GM12878 (cell line): ENCODE measurements at regions not wholly inside any gene's neighbourhood (a gene's known extent, or its start where the extent isn't known, plus 50 kb on each side); places are given as distances from the start of the nearest gene placed in this dataset.
A peak's percentile ranks its signal among the peaks of the same experiment; 100 is the strongest.

Experiments
- ATAC-seq: fragments of 200-7000 bp; cut with Tn5 transposase; 3 replicates; pipeline ENCODE4 v1.9.1; 2020; ENCODE audit warnings: mild to moderate bottlenecking, moderate library complexity
- BruUV-seq: library from RNA; stranded (reverse); fragments of 400-500 nt; replicated peaks from 2 replicates; lab custom pipeline; 2021; lab: Mats Ljungman, UMichigan
- CTCF ChIA-PET: fragments of 300-600 bp; sonication (Branson Sonifier 250); formaldehyde crosslinking; extraction: SDS; loops from one replicate; lab custom pipeline; 2021; ENCODE audit warnings: inconsistent platforms; lab: Yijun Ruan, JAX
- POLR2A ChIA-PET: fragments of 350-600 bp; formaldehyde crosslinking; extraction: SDS; loops from one replicate; lab custom pipeline; 2021; ENCODE audit warnings: inconsistent platforms; lab: Charles Lee
- RAD21 ChIA-PET: fragments of 300-600 bp; sonication (Branson Sonifier 250); formaldehyde crosslinking; loops from one replicate; lab custom pipeline; 2023; ENCODE audit warnings: antibody characterized with exemption; ENCODE audit not compliant: unreplicated experiment; lab: Charles Lee
- SMC1A ChIA-PET: fragments of 300-600 bp; sonication (Branson Sonifier 250); formaldehyde crosslinking; loops from one replicate; lab custom pipeline; 2023; ENCODE audit not compliant: unreplicated experiment, uncharacterized antibody; lab: Charles Lee
- DNase-seq: peaks from one replicate; pipeline ENCODE4 v3.0.0-alpha.2; 2011; ENCODE audit warnings: low read depth, low spot score
- FAIRE-seq: peaks from 3 replicates; lab custom pipeline; 2011; peaks lifted over from hg19 to GRCh38; lab: Jason Lieb, UNC
- H2AFZ ChIP-seq: 2 replicates; pipeline ENCODE4 v1.6.0; 2011; ENCODE audit warnings: low read depth, low read length, control low read depth; ENCODE audit not compliant: control insufficient read depth
- H3K27ac ChIP-seq: 2 replicates; pipeline ENCODE4 v1.5.1; 2011; ENCODE audit warnings: control low read depth; ENCODE audit not compliant: control insufficient read depth, insufficient read depth
- H3K27me3 ChIP-seq, 2 experiments: replicated peaks in 1 of 2; 2 replicates each; pipeline versions ENCODE4 v1.6.0 to v1.6.1; 2011; ENCODE audit warnings: low read length in 1 of 2; ENCODE audit not compliant: control insufficient read depth in 2 of 2, insufficient read depth in 2 of 2
- H3K36me3 ChIP-seq, 2 experiments: 2 replicates each; pipeline ENCODE4 v1.5.1; 2011; ENCODE audit warnings: low read length in 1 of 2; ENCODE audit not compliant: control insufficient read depth in 2 of 2, insufficient read depth in 2 of 2
- H3K4me1 ChIP-seq: 2 replicates; pipeline ENCODE4 v1.6.1; 2011; ENCODE audit warnings: mild to moderate bottlenecking, low read length, moderate library complexity, mixed read lengths; ENCODE audit not compliant: control insufficient read depth, insufficient read depth
- H3K4me2 ChIP-seq: 2 replicates; pipeline ENCODE4 v1.6.0; 2011; ENCODE audit warnings: control low read depth; ENCODE audit not compliant: control insufficient read depth, insufficient read depth
- H3K4me3 ChIP-seq: fragments of 200-600 bp; sonication (generic); 2 replicates; pipeline ENCODE4 v1.5.1; 2016
- H3K79me2 ChIP-seq: 2 replicates; pipeline ENCODE4 v1.6.0; 2011; ENCODE audit warnings: low read length; ENCODE audit not compliant: control insufficient read depth, insufficient read depth
- H3K9ac ChIP-seq: 2 replicates; pipeline ENCODE4 v1.8.0; 2011; ENCODE audit warnings: low read length, control low read depth, mixed read lengths; ENCODE audit not compliant: control insufficient read depth, insufficient read depth
- H3K9me3 ChIP-seq: replicated peaks from 3 replicates; pipeline ENCODE4 v1.5.1; 2011; ENCODE audit warnings: mild to moderate bottlenecking, low read length; ENCODE audit not compliant: control insufficient read depth, insufficient read depth
- H4K20me1 ChIP-seq: 2 replicates; pipeline ENCODE4 v1.6.0; 2011; ENCODE audit not compliant: control insufficient read depth, insufficient read depth
- CUX1 ChIP-seq: IDR thresholded peaks from 2 replicates; pipeline ENCODE4 v1.6.1; 2012; ENCODE audit warnings: improper control_type of control experiment, low read depth, low read length; ENCODE audit not compliant: insufficient replicate concordance
- LARP7 ChIP-seq: fragments of 450-650 bp; IDR thresholded peaks from 2 replicates; pipeline ENCODE4 v1.6.1; 2017; ENCODE audit warnings: mild to moderate bottlenecking
- RCOR1 ChIP-seq: conservative IDR thresholded peaks from 2 replicates; pipeline ENCODE4 v1.6.1; 2012; ENCODE audit warnings: low read depth, low read length, improper control_type of control experiment
- SIN3A ChIP-seq: IDR thresholded peaks from 2 replicates; pipeline ENCODE4 v1.6.1; 2012; ENCODE audit warnings: low read depth, low read length, improper control_type of control experiment
- SPI1 ChIP-seq: IDR thresholded peaks from 2 replicates; pipeline ENCODE4 v1.6.1; 2011; ENCODE audit warnings: low read depth, mild to moderate bottlenecking, low read length, moderate library complexity, borderline replicate concordance; ENCODE audit not compliant: insufficient read depth
- WGBS: methylation state at CpG from one replicate; pipeline ENCODE4 v1.1.6; 2016; ENCODE audit warnings: low lambda C conversion rate; ENCODE audit not compliant: insufficient replicate concordance, insufficient coverage; ENCODE audit errors: missing lambda C conversion rate; 5-methylcytosine and 5-hydroxymethylcytosine counted together
- in situ Hi-C: fragments of 300-500 bp; cut with MboI; formaldehyde crosslinking; loops from 9 replicates; pipeline ENCODE4 v1.14.3; 2018; ENCODE audit warnings: mixed read lengths
- intact Hi-C: fragments of 100-400 bp; cut with micrococcal nuclease; formaldehyde crosslinking; loops from one replicate; pipeline ENCODE4 v1.14.2; 2022; ENCODE audit not compliant: unreplicated experiment
- TF ChIP-seq, protein P1 (sequence below): IDR thresholded peaks from 2 replicates; pipeline ENCODE4 v1.6.1; 2012; ENCODE audit warnings: low read depth, low read length, improper control_type of control experiment

- intact Hi-C loops, result no loop called here
Observed at GRCh38 chr7:121578669-121579068, 182.6 kb upstream of the FAM3C start.

More at GRCh38 chr7:121578669-121579068, 182.6 kb upstream of the FAM3C start:
- no TSS peak for BruUV-seq
- RAD21 ChIA-PET, result no interaction called here
- no peaks in the 10 kb centered on the region for H3K79me2 ChIP-seq
- H3K4me2 ChIP-seq, result no peak overlapping the region
- FAIRE-seq (peak; percentile 66), ATAC-seq (no peak), DNase-seq (no peak)
- no peak overlapping the region for H3K27ac ChIP-seq
- peaks cover 0 to 4% of the 10 kb centered on the region in 2 experiments; a peak in 1 of 4 replicates for H3K27me3 ChIP-seq
- POLR2A ChIA-PET, result no interaction called here
- WGBS, result 15% methylated on average over 3 of the region's 3 CpGs
- SMC1A ChIA-PET, result interaction anchor here (1.6 kb wide), 1 partner anchor 416 kb away, joined by 4 read pairs; no protein-coding TSS in a partner anchor
- H2AFZ ChIP-seq, result no peak overlapping the region
- H3K9me3 ChIP-seq, result no peaks in the 10 kb centered on the region
- H3K36me3 ChIP-seq, result no peaks in the 10 kb centered on the region
- CTCF ChIA-PET, result interaction anchor here (0.6 kb wide), 1 partner anchor 170 kb away, joined by 3 read pairs; no protein-coding TSS in a partner anchor
- no peaks in the 10 kb centered on the region for H3K4me1 ChIP-seq
- H3K9ac ChIP-seq, result no peak overlapping the region
- H3K4me3 ChIP-seq, result no peak overlapping the region
- TF ChIP-seq SIN3A (no peak), RCOR1 (no peak), SPI1 (no peak), CUX1 (no peak), LARP7 (no peak)
- TF ChIP-seq, protein P1, sequence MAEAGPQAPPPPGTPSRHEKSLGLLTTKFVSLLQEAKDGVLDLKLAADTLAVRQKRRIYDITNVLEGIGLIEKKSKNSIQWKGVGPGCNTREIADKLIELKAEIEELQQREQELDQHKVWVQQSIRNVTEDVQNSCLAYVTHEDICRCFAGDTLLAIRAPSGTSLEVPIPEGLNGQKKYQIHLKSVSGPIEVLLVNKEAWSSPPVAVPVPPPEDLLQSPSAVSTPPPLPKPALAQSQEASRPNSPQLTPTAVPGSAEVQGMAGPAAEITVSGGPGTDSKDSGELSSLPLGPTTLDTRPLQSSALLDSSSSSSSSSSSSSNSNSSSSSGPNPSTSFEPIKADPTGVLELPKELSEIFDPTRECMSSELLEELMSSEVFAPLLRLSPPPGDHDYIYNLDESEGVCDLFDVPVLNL, result no peak
- in situ Hi-C loops, result no loop called here
- H4K20me1 ChIP-seq, result no peaks in the 10 kb centered on the region; the same call in 1 of the 2 replicates
